ENCODE measurements at regions not wholly inside any gene's neighbourhood (a gene's known extent, or its start where the extent isn't known, plus 50 kb on each side); places are given as distances from the start of the nearest gene placed in this dataset.

DNA sequence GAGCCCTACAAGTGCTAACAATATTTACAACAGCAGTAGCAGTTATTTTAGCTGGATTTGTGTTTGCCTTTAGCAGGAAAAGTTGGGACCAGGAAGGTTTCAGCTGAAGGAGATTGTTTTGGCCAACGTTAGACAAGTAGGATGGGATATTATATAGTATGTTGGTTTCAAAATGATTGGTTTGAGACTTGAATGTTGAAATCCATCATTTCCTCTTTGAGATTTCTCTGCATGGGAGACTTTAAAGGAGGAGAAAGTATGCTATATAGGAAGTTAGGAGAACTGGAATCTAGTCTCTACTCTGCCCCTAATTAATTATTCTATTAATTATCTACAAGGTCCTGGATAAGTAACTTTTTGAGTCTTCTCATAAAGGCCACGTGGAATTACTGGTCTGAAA is 263.8 kb downstream of the PTEN start:
- Histone ChIP-seq H2BK12ac (ENCODE audit: low read depth, low read length) (no peak overlapping the region), H3K23me2 (ENCODE audit: low read depth, low read length) (no peaks in the 10 kb centered on the region), H4K91ac (replicated peaks; ENCODE audit: insufficient read length, low read length) (no peak overlapping the region), H3K14ac (ENCODE audit: insufficient read length) (no peak overlapping the region), H3K4me2 (ENCODE audit: insufficient read depth in 1 of 2, low read depth in 2 of 2, low read length in 2 of 2) (no peak overlapping the region), H3K4me1 (replicated peaks in 1 of 4; ENCODE audit: control insufficient read depth in 3 of 4, insufficient read depth in 4 of 4, low read length in 3 of 4) (no peaks in the 10 kb centered on the region), H2BK15ac (ENCODE audit: low read length) (no peak overlapping the region), H4K20me1 (replicated peaks in 1 of 2; ENCODE audit: control insufficient read depth in 1 of 2, insufficient read depth in 2 of 2, low read length in 2 of 2) (no peaks in the 10 kb centered on the region), H2BK120ac (replicated peaks; ENCODE audit: low read depth, low read length) (no peak overlapping the region), H2BK20ac (ENCODE audit: low read length) (no peak overlapping the region), H3K27ac (ENCODE audit: low read depth, low read length) (no peak overlapping the region), H3K79me2 (ENCODE audit: control insufficient read depth in 1 of 2, insufficient read depth in 2 of 2, low read length in 2 of 2) (no peaks in the 10 kb centered on the region), H3K23ac (ENCODE audit: insufficient read length) (no peak overlapping the region), H3K18ac (ENCODE audit: extremely low read depth, low read length) (no peak overlapping the region), H3K27me3 (replicated peaks in 1 of 4; ENCODE audit: control insufficient read depth in 3 of 4, extremely low read depth in 1 of 4, insufficient read depth in 3 of 4, low read length in 3 of 4) (no peaks in the 10 kb centered on the region), H2BK5ac (ENCODE audit: low read depth, low read length) (no peak overlapping the region), H3K36me3 (ENCODE audit: control insufficient read depth in 2 of 4, insufficient read depth in 4 of 4, low read length in 3 of 4) (no peaks in the 10 kb centered on the region), H3K4me3 (ENCODE audit: extremely low read depth in 1 of 4, insufficient read depth in 2 of 4, low read depth in 3 of 4, low read length in 4 of 4) (no peak overlapping the region), H3K9ac (replicated peaks in 1 of 4; ENCODE audit: extremely low read depth in 1 of 4, low read depth in 3 of 4, low read length in 3 of 4) (no peak overlapping the region), H3K56ac (replicated peaks; ENCODE audit: insufficient read length, low read depth, low read length) (no peak overlapping the region), H2AFZ (ENCODE audit: low read length) (no peak overlapping the region), H4K8ac (ENCODE audit: extremely low read depth, insufficient read depth, low read length) (no peak overlapping the region), H3K79me1 (ENCODE audit: low read depth, low read length) (no peaks in the 10 kb centered on the region), H2AK5ac (ENCODE audit: low read depth, low read length) (no peak overlapping the region), H3K4ac (replicated peaks; ENCODE audit: insufficient read length, low read depth, low read length) (no peak overlapping the region), H3K9me3 (ENCODE audit: insufficient read depth in 2 of 2, low read depth in 1 of 2, low read length in 1 of 2) (no peaks in the 10 kb centered on the region), H4K5ac (ENCODE audit: insufficient read length, low read depth, low read length) (no peak overlapping the region)
- POLR2A ChIA-PET (ENCODE audit: partially characterized antibody): no interaction called here
- DNase-seq (ENCODE audit: low read depth in 1 of 2, low spot score in 2 of 2) (no peak), FAIRE-seq (no peak)
- TF ChIP-seq TEAD4 (IDR thresholded peaks at IDR 0.05; ENCODE audit: low read depth, low read length) (no peak), EGR1 (IDR thresholded peaks at IDR 0.05; ENCODE audit: borderline replicate concordance, low read depth, low read length) (no peak)
- CTCF ChIA-PET (ENCODE audit: partially characterized antibody): no interaction called here
- 84% methylated on average over 2 of the region's 2 CpGs; no CpG with 5 or more reads in 1 of the 2 experiments for WGBS, 2 experiments (ENCODE audit: extremely low coverage in 1 of 2, insufficient coverage in 1 of 2, insufficient read length in 1 of 2, insufficient replicate concordance in 2 of 2, low coverage in 1 of 2, low lambda C conversion rate in 2 of 2, missing lambda C conversion rate in 1 of 2)

Measured in H1 (cell line).